Right forelimb (tissue), 1 donor: ENCODE measurements at regions not wholly inside any gene's neighbourhood (a gene's known extent, or its start where the extent isn't known, plus 50 kb on each side); places are given as distances from the start of the nearest gene placed in this dataset.

Experiments used
- DNase-seq: peaks from one replicate; pipeline ENCODE4 v3.0.0-alpha.2; 2018

GRCh38 chr2:898319-898718 lies 52.3 kb upstream of the SNTG2 start:
- DNase-seq = no peak

GRCh38 chr2:897091-897490 lies 53.6 kb upstream of the SNTG2 start:
- DNase-seq = no peak

- no peak for DNase-seq
Measured at GRCh38 chr2:893311-893710, 57.3 kb upstream of the SNTG2 start.

GRCh38 chr2:892892-893291 lies 57.8 kb upstream of the SNTG2 start:
- no peak for DNase-seq

GRCh38 chr2:892401-892800 lies 58.2 kb upstream of the SNTG2 start:
- DNase-seq = no peak

GRCh38 chr2:891734-892133 lies 58.9 kb upstream of the SNTG2 start:
- no peak for DNase-seq

GRCh38 chr2:890791-891190 lies 59.9 kb upstream of the SNTG2 start:
- DNase-seq = no peak

- DNase-seq = peak; percentile 29
Measured at GRCh38 chr2:890214-890613, 60.4 kb upstream of the SNTG2 start.

GRCh38 chr2:888906-889566 lies 61.6 kb upstream of the SNTG2 start:
- DNase-seq = no peak

- no peak for DNase-seq
Measured at GRCh38 chr2:888211-888801, 62.3 kb upstream of the SNTG2 start.

GRCh38 chr2:887639-888038 lies 63.0 kb upstream of the SNTG2 start:
- no peak for DNase-seq

GRCh38 chr2:886072-887022 lies 64.3 kb upstream of the SNTG2 start:
- DNase-seq = peak; percentile 39

GRCh38 chr2:885230-886071 lies 65.2 kb upstream of the SNTG2 start:
- DNase-seq = no peak

GRCh38 chr2:883803-884748 lies 66.6 kb upstream of the SNTG2 start:
- DNase-seq = no peak

GRCh38 chr2:883260-883802 lies 67.3 kb upstream of the SNTG2 start:
- no peak for DNase-seq

GRCh38 chr2:881204-881918 lies 69.3 kb upstream of the SNTG2 start:
- DNase-seq = peak; percentile 29

- peak; percentile 20 for DNase-seq
Measured at GRCh38 chr2:880201-880970, 70.3 kb upstream of the SNTG2 start.

GRCh38 chr2:879540-879939 lies 71.1 kb upstream of the SNTG2 start:
- DNase-seq = no peak

- peak; percentile 37 for DNase-seq
Measured at GRCh38 chr2:878245-878930, 72.3 kb upstream of the SNTG2 start.
